ENCODE measurements at regions not wholly inside any gene's neighbourhood (a gene's known extent, or its start where the extent isn't known, plus 50 kb on each side); places are given as distances from the start of the nearest gene placed in this dataset.
A peak's percentile ranks its signal among the peaks of the same experiment; 100 is the strongest.

GRCh38 chr3:177561769-177562392, 364.6 kb upstream of the TBL1XR1 start:
- TF ChIP-seq, protein P1, sequence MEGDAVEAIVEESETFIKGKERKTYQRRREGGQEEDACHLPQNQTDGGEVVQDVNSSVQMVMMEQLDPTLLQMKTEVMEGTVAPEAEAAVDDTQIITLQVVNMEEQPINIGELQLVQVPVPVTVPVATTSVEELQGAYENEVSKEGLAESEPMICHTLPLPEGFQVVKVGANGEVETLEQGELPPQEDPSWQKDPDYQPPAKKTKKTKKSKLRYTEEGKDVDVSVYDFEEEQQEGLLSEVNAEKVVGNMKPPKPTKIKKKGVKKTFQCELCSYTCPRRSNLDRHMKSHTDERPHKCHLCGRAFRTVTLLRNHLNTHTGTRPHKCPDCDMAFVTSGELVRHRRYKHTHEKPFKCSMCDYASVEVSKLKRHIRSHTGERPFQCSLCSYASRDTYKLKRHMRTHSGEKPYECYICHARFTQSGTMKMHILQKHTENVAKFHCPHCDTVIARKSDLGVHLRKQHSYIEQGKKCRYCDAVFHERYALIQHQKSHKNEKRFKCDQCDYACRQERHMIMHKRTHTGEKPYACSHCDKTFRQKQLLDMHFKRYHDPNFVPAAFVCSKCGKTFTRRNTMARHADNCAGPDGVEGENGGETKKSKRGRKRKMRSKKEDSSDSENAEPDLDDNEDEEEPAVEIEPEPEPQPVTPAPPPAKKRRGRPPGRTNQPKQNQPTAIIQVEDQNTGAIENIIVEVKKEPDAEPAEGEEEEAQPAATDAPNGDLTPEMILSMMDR (IDR thresholded peaks at IDR 0.05): no peak
- Mint-ChIP-seq H3K27ac (ENCODE audit: unreplicated experiment) (no peak overlapping the region), H3K27me3 (ENCODE audit: low read depth) (no peaks in the 10 kb centered on the region), H3K36me3 (ENCODE audit: low read depth) (peaks cover 2% of the 10 kb centered on the region), H3K9me3 (ENCODE audit: low read depth) (no peaks in the 10 kb centered on the region), H3K4me3 (ENCODE audit: unreplicated experiment) (no peak overlapping the region), H3K4me1 (ENCODE audit: low read depth) (peaks cover 10% of the 10 kb centered on the region)
- DNase-seq (ENCODE audit: low spot score): no peak

DNA sequence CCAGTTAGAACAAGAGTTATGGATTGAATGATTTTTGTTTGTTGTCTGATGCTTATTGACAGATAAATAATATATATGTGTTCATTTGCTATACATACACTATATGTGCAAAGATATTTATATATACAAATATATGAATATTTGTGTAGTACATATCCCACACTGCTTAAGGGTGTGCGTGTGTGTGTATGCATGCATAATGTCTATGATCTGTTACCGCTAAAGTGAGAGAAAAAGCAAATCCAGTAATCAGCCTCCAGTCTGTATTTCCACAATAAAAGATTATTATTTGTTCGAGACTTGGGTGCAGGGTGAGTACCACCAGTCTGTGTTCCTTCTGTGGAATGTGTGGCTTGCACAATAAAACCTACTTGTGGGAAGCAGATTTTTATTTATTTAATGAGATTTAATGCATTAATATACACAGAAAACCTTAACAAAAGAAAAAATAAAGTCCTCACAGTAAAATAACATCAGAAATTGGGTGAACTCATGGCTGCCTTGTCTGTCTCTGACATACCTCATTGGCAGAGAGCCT, 366.0 kb upstream of the TBL1XR1 start:
- Mint-ChIP-seq H3K4me3 (ENCODE audit: unreplicated experiment) (no peak overlapping the region), H3K27ac (ENCODE audit: unreplicated experiment) (no peak overlapping the region), H3K9me3 (ENCODE audit: low read depth) (no peaks in the 10 kb centered on the region), H3K4me1 (ENCODE audit: low read depth) (peaks cover 12% of the 10 kb centered on the region), H3K27me3 (ENCODE audit: low read depth) (no peaks in the 10 kb centered on the region), H3K36me3 (ENCODE audit: low read depth) (peaks cover 2% of the 10 kb centered on the region)
- TF ChIP-seq, protein P1 (IDR thresholded peaks at IDR 0.05): no peak
- DNase-seq (ENCODE audit: low spot score): no peak

GRCh38 chr3:177563792-177564191, 366.5 kb upstream of the TBL1XR1 start:
- TF ChIP-seq, protein P1 (IDR thresholded peaks at IDR 0.05): no peak
- peak overlapping the region; percentile 68 for H3K27ac Mint-ChIP-seq (ENCODE audit: unreplicated experiment)
- no peak for DNase-seq (ENCODE audit: low spot score)
- peaks cover 12% of the 10 kb centered on the region for H3K4me1 Mint-ChIP-seq (ENCODE audit: low read depth)
- no peaks in the 10 kb centered on the region for H3K9me3 Mint-ChIP-seq (ENCODE audit: low read depth)
- peaks cover 2% of the 10 kb centered on the region for H3K36me3 Mint-ChIP-seq (ENCODE audit: low read depth)
- no peak overlapping the region for H3K4me3 Mint-ChIP-seq (ENCODE audit: unreplicated experiment)
- no peaks in the 10 kb centered on the region for H3K27me3 Mint-ChIP-seq (ENCODE audit: low read depth)

DNA sequence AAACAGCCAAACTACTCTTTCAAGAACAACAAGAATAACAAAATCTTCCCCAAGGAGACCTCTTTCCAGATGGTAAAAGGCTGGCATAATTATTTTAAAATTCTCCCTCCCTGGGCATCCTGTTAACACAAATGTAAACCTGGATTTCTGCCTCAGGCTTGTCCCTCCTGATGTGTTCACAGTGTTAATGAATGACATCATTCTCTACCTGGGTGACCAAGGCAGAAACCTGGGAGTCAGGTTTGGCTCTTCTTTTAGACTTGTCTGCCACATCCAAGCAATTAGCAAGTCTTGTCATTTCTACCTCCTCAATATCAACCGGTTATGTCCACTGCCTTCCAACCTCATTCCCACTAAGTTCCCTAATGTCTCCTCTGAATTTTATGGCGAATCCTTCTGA, 368.7 kb upstream of the TBL1XR1 start:
- no peaks in the 10 kb centered on the region for H3K27me3 Mint-ChIP-seq (ENCODE audit: low read depth)
- H3K36me3 Mint-ChIP-seq (ENCODE audit: low read depth): no peaks in the 10 kb centered on the region
- H3K4me1 Mint-ChIP-seq (ENCODE audit: low read depth): peaks cover 16% of the 10 kb centered on the region
- TF ChIP-seq, protein P1 (IDR thresholded peaks at IDR 0.05): no peak
- DNase-seq (ENCODE audit: low spot score): no peak
- H3K9me3 Mint-ChIP-seq (ENCODE audit: low read depth): no peaks in the 10 kb centered on the region
- H3K27ac Mint-ChIP-seq (ENCODE audit: unreplicated experiment): no peak overlapping the region
- H3K4me3 Mint-ChIP-seq (ENCODE audit: unreplicated experiment): no peak overlapping the region

DNA sequence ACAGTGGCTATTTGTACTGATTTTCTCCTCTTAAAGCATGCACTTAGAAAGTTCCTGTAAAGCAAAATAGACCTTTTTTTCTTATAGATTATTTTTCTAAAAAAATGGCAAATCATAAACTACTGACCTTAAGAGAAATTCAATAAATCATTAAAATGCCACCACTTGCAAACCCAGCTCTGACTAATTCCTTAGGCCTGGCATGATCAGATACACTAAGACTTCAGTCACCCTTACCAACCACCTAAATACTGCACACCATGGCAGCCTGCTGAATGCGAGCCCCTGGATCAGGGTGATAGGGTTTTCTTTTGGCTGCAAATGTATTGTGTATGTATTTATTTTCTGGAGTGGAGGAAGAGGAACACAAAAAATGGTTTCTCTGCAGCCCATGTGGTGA, 370.6 kb upstream of the TBL1XR1 start:
- H3K9me3 Mint-ChIP-seq (ENCODE audit: low read depth): no peaks in the 10 kb centered on the region

More for the DNA sequence above, 370.6 kb upstream of the TBL1XR1 start:
- Mint-ChIP-seq H3K4me3 (ENCODE audit: unreplicated experiment) (no peak overlapping the region), H3K27me3 (ENCODE audit: low read depth) (no peaks in the 10 kb centered on the region), H3K36me3 (ENCODE audit: low read depth) (no peaks in the 10 kb centered on the region), H3K27ac (ENCODE audit: unreplicated experiment) (no peak overlapping the region), H3K4me1 (ENCODE audit: low read depth) (peaks cover 27% of the 10 kb centered on the region)
- DNase-seq (ENCODE audit: low spot score): no peak
- TF ChIP-seq, protein P1 (IDR thresholded peaks at IDR 0.05): no peak

Measured in chondrocyte (in vitro differentiated cells).